ENCODE measurements at regions not wholly inside any gene's neighbourhood (a gene's known extent, or its start where the extent isn't known, plus 50 kb on each side); places are given as distances from the start of the nearest gene placed in this dataset.

DNA sequence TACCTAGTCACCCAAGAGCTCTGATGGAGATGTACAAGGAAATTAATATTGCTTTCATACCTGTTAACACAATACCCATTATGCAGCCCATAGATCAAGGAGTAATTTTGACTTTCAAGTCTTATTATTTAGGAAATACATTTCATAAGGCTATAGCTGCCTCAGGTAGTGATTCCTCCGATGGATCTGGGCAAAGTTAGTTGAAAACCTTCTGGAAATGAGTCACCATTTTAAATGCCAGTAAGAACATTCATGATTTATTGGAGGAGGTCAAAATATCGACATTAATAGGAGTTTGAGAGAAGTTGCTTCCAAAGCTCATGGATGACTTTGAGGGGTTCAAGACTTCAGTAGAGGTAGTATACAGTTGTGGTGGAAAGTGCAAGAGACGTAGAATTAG, 931.4 kb upstream of the ACVR2A start:
- DNase-seq (ENCODE audit: low read depth, low spot score) = no peak

DNA sequence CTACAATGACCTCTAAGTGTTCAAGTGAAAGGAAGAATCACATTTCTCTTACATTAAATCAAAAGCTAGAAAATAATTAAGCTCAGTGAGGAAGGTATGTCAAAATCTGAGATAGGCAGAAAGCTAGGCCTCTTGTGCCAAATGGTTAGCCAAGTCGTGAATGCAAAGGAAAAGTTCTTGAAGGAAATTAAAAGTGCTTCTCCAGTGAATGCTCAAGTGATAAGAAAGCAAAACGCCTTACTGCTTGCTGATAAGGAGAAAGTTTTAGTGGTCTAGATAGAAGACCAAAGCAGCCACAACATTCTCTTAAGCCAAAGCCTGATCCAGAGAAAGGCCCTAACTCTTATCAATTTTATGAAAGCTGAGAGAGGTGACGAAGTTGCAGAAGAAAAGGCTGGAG, 932.3 kb upstream of the ACVR2A start:
- no peak for DNase-seq (ENCODE audit: low read depth, low spot score)

DNA sequence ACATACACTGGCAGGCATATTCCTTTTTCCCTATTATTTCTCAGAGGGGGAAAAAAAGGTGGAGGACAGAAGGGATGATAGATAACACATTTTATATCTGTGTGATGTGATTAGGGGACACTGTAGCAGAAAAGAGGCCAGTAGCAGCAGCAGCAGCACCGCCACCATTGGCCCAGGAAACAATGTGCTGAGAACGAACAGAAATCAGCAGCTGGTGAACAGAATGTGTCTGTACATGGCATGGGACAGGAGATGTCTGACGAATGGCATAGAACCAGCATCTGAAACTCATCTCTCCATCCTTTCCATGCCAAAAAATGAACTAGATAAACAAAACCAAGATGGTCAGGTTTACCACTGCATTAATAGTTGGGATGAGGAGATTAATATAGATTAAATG, 936.1 kb upstream of the ACVR2A start:
- no peak for DNase-seq (ENCODE audit: low read depth, low spot score)

DNA sequence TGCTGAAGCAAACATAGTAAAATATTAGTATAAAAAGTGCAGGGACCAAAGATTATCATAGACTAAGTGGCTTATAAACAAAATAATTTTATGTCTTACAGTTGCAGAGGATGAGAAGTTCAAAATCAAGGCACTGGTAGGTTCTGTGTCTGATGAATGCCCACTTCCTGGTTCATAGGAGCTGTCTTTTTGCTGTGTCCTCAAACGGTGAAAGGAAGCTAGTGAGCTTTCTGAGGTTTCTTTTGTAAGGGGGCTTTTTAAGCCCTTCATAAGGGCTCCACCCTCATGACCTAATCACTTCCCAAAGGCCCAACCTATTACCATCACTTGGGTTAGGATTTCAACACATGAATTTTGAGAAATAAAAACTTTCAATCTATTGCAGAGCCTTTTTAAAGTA, 946.7 kb upstream of the ACVR2A start:
- no peak for DNase-seq (ENCODE audit: low read depth, low spot score)

DNA sequence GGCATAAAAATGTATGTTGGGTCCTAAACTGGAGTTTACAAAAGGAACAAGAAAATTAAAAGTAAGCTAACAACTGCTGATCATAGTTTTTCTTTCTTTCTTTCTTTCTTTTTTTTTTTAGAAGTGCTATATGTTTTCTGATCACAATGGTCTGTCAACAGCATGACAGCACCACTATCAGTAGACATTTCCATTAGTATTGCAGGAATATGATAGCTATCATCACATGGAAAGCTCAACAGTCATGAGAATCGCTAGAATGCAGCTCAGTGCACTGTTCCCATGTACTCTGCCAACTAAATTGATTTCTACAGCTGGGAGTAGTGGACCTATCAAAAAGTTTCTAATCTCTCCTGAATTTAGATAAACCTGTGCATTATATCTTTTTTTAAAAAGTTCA, 950.3 kb upstream of the ACVR2A start:
- DNase-seq (ENCODE audit: low read depth, low spot score) = no peak

DNA sequence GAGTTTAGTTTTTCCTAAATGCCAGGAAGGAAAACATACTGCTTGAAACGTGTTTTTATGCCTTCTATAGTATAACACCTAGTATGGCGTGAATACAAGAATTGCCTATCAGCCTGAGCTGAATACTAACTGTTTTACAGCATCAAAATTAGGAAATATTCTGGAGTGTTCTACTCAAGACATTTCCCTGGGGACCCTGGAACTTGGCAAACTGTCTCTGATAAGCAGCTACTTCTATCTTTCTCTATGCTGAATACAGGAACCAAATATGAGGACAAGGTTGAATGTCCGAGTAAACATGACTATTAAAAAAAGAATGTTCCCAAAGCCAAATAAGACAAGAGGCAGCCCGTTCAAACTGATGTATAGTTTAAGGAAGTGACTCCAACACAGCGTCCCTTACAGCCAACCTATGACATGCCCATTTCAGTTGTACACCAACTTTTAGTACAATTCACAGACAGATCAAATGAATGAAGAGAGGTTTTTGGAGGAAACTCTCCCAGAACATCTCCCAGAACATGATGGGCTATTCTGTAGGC, 951.3 kb upstream of the ACVR2A start:
- DNase-seq (ENCODE audit: low read depth, low spot score) = no peak

DNA sequence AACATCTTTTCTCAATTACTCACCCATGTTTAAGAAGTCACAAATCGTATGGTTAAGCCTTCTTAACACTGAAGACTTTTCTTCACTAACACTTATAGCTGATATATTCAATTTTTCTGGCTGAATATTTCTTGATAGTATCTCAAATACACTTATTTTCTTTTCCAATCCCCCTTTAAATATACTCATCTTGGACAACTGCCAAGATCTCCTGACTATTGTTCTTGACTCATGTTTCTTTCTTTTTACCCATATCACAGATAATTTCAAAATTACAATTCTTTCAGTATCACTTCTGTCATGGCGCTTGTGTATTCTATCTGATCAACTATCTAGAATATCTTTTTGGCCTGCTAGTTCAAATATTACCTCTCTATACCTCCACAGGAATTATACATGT, 954.3 kb upstream of the ACVR2A start:
- no peak for DNase-seq (ENCODE audit: low read depth, low spot score)

DNA sequence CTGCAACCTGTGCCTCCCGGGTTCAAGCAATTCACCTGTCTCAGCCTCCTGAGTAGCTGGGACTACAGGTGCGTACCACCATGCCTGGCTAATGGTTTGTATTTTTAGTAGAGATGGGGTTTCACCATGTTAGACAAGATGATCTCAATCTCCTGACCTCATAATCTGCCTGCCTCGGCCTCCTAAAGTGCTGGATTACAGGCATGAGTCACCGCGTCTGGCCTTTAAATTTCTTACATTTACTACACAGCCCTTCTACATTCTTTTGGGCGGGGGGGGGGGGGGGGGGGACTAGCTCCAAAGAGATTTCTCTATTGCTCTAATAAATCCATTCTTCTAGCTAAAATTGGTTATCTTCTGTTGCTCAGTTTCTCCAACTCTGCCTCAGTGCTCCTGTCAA, 964.9 kb upstream of the ACVR2A start:
- DNase-seq (ENCODE audit: low read depth, low spot score) = no peak

DNA sequence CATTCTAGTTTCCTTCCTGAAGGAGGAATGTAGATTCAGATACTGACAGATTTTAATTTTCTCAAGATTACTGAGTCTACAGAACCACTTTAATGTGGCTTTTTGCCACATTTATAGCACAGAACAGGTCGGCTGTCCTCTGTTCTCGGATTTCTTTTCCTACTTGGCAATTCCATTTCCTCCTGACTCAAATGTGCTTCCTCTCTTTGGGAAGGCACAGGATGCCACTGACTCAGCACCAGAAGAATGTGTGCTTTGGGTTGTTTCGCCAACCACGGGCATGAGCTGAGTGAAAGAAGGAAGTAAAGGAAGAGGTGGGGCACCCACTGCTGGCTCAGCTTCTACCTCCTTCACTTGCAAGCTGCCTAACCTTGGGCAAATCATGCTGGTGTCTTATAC, 970.6 kb upstream of the ACVR2A start:
- peak; percentile 83 for DNase-seq (ENCODE audit: low read depth, low spot score)

DNA sequence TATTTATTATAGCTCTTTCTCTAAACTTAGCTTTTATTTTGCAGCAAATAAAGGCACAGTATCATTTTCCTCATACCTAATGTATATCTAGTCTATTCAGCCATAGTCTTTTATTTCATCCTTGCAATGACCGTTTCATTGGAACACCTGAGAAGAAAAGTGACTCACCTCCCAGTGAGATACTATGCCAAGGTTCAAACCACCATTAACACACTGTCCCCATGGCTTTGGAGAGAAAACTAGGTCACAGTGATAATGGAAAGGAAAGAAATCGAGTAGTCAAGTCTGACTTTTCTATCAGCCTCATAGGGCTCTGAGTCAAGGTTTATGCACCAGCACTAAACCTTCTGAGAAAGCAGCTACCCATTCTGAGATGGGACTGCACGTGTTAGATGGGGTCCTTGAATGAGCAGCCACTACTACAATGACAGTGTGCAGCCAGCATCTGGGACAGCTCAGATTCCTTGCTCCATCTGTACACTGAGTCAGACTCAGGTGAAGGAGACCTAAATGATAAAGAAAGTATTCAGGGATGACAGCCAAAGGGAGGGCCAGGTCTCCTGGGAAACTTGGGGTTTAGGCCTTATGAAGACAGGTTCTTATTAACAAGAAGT, 971.1 kb upstream of the ACVR2A start:
- no peak for DNase-seq (ENCODE audit: low read depth, low spot score)

DNA sequence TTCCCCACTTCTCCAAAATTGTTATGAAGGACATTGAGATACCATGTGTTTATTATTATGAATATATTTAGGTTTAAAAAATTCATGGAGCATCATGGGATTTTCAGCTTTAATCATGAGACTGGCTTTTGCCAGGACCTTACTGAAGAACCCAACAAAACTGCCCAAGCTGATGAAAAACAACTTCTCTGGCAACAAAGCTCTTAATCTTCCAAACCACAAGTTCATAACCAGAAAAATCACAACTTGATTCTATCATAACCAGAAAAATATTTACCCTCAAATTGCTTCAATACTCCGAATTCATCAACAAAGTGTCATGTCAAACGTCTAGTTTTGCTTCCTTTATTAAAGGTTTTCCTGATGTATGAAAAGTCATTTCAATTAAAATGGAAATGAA, 971.8 kb upstream of the ACVR2A start:
- DNase-seq (ENCODE audit: low read depth, low spot score) = no peak

DNA sequence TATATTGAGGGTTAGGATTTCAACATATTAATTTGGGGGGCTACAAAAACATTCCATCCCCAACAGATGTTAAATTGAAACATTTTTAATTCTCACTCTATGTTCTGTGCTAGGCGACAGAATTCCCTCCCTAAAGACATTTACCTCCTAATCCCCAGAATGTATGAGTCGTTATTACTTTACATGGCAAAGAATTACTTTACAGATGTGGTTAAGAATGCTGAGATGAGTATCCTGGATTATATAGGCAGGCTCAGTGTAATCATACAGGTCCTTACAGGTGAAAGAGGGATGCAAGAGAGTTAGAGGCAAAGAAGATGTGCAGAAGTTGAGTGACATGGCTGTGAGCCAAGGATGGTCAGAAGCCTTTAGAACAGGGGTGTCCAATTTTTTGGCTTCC, 974.1 kb upstream of the ACVR2A start:
- DNase-seq (ENCODE audit: low read depth, low spot score) = no peak

DNA sequence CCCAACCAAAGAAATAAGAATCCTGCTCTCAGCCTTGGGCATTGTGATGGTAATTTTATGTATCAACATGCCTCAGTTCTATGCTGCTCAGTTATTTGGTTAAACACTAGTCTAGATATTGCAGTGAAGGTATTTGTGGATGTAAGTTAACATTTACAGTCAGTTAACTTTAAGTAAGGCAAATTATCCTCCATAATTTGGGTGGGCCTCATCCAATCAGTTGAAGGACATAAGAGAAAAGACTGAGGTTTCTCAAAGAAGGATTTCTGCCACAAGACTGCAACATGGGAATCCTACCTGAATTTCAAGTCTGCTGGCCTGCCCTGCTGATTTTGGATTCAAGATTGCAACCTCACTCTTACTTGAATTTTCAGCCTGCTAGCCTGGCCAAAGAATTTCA, 975.5 kb upstream of the ACVR2A start:
- DNase-seq (ENCODE audit: low read depth, low spot score) = no peak

DNA sequence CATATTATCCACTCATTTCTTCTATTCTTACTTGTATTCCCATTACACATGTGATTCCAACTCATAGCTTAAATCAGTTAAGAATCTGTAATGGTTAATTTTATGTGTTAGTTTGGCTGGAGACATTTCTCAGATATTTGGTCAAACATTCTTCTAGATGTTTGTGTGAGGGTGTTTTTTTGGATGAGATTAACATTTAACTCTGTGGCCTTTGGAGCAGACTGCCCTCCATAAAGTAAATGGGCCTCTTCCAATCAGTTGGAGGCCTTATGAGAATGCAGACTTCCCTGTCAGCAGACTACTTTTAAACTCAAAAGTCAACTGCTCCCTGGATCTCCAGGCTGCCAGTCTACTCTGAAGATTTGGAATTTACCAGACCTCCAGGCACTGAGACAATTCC, 976.8 kb upstream of the ACVR2A start:
- DNase-seq (ENCODE audit: low read depth, low spot score) = no peak

DNA sequence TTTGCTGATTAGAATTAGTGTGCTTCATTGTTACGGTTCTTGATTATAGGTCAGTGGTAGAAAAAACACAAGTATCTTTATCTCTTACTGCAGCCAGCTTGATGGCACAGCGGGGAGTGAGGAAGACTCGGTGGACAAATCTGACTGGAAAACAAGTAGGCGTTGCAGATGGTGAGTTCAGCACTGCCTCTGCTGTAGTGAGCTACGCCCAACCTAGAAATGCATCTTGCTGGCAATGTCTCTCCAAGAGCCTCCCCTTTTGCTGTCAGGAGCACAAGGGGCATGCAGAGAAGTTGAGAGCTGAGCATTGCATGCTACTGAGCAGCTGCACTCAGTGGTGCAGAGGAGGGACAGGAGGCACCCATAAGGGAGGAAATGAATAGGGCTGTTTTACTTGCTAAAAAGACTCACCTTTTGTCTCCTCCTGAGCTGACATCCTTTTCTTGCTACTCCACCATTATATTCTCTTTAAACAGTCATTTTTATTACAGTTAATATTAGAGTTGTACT, 977.3 kb upstream of the ACVR2A start:
- DNase-seq (ENCODE audit: low read depth, low spot score) = no peak

DNA sequence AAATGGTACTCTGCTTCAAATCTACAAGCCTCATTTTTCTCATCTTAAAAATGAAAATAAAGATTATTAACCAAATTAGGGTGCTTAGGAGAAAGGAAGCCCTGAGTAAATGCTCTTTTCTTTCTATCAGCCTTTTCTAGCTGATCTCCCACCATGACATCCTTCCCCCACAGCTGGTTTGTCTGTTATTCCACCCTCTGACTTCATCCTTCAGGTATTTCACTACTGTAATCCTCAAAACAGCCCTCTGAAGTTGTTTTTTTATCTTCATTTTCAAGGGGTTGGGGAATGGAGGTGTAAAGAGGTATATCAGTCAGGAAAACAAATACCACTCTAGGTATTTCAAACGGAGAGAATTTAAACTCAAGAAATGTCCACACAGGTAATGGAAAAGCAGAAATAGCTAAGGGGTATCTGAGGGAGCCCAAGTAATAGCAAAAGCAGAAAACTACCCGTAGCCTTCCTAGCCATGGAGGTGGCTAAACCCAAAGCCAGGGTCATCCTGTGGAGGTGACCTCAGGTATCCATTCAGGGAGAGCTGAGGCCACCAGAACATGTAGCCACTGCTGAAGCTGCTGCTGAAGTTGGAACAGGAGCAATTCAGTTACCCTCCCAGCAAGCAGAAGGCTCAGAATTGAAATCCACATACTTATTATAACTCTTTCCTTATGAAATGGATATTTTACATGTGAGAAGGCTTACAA, 990.9 kb upstream of the ACVR2A start:
- DNase-seq (ENCODE audit: low read depth, low spot score) = peak; percentile 53

DNA sequence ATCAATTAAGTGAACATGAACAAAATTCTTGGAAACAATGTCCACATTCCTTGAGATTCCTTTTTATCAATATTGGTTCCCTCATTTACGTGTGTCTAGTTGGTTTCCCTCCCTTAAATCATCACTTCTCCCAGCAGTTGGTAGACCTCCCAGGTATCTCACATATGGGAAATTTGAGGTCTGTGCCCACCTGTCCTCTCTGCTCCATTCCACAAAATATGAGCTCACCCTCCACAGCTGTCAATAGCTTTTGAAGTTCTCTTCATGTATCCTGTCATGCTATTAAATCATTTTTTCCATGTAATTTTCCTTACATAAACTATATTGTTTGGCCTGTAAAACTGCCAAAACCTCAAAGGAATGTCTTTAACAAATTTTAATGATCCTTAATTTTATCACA, 992.2 kb upstream of the ACVR2A start:
- DNase-seq (ENCODE audit: low read depth, low spot score) = no peak

DNA sequence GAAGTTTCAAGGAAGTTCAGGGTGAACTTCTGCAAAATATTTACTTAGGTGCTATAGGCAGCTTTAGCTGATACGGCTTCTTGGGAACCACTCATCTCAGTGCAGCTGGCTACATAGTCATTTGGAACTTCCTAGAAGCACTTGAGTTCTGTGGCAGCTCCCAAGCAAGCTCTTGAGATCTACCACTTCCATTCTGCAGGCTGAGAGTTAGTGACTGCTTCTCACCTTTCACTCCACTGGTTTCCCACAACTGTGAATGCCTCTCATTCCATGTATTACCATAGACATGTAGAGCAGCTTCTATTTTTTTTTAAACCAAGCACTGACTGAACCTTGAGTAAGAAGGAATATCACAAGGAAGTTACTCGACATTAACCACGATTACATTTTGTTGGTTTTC, 994.1 kb upstream of the ACVR2A start:
- peak; percentile 76 for DNase-seq (ENCODE audit: low read depth, low spot score)

DNA sequence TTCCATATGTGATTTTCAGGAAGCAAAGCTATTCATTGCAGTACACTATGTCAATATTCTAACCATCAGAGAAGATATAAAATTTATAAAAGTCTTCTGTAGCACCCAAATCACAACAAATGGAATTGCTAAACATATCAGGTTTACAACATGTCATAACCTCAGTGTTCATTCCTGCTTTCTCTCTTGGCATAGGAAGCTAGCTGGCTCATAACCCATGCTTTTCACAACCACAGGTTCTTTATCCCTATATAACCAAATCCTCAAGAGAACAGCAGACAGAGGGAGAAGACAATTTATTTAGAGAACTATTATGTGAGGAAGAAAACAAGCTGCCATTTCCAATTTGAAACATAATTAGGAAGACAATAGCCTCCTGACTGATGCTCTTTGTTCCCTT, 997.0 kb upstream of the ACVR2A start:
- no peak for DNase-seq (ENCODE audit: low read depth, low spot score)

DNA sequence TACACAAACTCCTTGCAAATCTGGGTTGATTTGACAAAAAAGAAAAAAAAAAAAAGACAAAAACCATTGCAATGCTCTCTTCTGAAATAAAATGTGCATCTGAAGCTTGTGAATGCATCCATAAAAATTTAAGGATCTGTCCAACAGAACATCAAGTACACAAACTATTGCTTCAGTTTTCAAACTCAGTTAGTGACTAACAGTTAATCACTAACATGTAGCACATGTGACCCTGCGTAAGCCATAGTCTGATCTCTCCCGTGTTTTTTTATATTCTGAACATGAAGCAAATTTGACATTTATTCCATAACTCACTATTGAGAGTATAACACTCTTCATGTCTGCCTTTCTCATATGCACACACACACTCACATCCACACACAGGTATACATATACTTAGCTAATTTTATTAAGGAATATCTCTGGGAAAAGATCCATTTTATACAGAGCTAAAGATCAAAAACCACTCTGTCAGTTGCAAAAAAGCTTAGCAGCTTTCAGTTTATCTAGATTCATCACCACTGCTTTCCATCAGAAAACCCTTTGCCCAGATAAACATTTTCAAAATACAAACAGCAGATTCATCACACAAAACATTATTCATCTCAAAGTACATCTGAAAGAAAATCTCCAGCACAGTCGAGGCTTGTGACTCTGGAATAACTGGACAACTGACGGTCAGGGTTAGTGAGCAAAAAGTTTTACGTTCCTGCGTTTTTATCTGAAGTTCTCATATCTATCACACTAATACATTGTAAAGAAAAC, 1000.4 kb upstream of the ACVR2A start:
- no peak for DNase-seq (ENCODE audit: low read depth, low spot score)

DNA sequence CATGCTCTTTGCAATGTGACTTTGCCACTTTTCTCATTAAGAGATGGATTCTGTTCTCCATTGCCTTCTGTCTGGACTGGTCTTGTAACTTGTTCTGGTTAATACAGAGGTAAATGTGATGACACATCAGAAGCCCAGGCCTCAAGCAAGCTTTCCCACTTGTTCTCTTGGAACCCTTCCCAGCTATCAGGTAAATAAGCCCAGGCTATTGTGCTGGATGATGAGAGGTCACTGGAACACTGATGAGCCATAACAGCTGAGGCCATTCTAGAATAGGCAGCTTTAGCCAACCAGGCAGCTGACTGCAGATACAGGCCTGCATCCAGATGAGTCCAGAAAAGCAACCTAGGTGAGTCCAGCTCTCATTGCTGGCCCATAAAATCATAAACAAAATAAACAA, 1007.0 kb upstream of the ACVR2A start:
- DNase-seq (ENCODE audit: low read depth, low spot score) = peak; percentile 30

DNA sequence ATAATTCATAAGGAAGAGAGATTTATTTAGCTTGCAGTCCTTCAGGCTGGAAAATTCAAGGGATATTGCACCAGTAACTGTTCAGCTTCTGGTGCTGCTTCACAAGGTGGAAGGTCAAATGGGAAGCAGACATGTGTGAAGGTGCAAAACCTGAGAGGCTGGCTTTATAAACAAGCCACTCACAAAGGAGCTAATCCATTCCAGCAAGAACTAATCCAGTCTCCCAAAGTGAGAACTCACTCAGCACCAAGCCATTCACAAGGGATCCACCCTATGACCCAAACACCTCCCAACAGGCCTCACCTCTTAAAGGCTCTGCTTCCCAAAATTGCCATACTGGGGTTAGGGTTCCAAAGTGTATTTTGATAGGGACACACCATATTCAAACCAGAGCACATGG, 1018.4 kb upstream of the ACVR2A start:
- no peak for DNase-seq (ENCODE audit: low read depth, low spot score)

All from astrocyte of the hippocampus (primary cell).